Superior temporal gyrus (tissue), 1 donor: ENCODE measurements at regions not wholly inside any gene's neighbourhood (a gene's known extent, or its start where the extent isn't known, plus 50 kb on each side); places are given as distances from the start of the nearest gene placed in this dataset.
"Not testable (repeated sequence)": the region's sequence is repeated elsewhere in the genome, so short reads cannot be mapped to it uniquely, and the experiment has no call there.

Experiments used
- DNase-seq: peaks from one replicate; pipeline ENCODE4 v3.0.0-alpha.2; 2016; ENCODE audit errors: extremely low spot score

GRCh38 chr3:125822175-125822574, 146.8 kb upstream of the ROPN1B start:
- not testable (repeated sequence) for DNase-seq

DNA sequence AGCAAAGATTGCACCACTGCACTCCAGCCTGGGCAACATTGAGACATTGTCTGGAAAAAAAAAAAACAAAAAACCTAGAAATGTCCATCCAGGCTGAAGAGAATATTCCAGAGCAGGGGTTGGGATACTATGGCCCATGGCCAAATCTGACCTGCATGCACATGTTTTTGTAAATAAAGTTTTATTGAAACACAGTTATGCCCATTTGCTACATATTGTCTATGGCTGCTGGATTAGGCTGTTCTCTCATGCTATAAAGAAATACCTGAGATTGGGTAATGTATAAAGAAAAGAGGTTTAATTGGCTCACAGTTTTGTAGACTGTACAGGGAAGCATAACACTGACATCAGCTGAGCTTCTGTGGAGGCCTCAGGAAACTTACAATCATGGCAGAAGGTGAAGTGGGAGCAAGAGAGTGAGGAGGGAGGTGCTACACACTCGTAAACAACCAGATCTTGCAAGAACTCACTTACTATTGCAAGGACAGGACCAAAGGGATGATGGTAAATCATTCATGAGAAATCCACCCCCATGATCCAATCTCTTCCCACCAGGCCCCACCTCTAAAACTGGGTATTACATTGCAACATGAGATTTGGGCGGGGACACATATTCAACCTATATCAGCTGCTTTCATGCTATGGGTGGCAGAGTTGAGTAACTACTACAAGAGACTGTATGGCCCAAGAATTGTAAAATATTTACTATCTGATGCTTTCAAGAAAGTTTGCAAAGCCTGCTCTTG, 137.8 kb upstream of the ROPN1B start:
- DNase-seq: not testable (repeated sequence)

- not testable (repeated sequence) for DNase-seq
Observed at GRCh38 chr3:125835562-125835961, 133.4 kb upstream of the ROPN1B start.

DNA sequence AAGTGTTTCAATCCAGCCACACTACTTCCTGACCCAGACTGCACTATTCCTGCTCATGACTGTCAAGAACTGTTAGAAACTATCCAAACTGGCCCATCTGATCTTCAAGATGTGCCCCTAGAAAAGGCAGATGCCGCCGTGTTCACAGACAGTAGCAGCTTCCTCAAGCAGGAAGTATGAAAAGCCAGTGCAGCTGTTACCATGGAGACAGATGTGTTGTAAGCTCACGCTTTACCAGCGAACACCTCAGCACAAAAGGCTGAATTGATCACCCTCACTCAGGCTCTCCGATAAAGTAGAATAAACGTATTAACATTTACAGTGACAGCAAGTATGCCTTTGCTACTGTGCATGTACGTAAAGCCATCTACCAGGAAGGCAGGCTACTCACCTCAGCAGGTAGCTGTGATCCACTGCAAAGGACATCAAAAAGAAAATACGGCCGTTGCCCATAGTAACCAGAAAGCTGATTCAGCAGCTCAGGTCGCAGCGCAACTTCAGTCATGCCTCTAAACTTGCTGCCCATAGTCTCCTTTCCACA, 132.9 kb upstream of the ROPN1B start:
- DNase-seq: not testable (repeated sequence)

GRCh38 chr3:125836786-125837185, 132.2 kb upstream of the ROPN1B start:
- DNase-seq: not testable (repeated sequence)

DNA sequence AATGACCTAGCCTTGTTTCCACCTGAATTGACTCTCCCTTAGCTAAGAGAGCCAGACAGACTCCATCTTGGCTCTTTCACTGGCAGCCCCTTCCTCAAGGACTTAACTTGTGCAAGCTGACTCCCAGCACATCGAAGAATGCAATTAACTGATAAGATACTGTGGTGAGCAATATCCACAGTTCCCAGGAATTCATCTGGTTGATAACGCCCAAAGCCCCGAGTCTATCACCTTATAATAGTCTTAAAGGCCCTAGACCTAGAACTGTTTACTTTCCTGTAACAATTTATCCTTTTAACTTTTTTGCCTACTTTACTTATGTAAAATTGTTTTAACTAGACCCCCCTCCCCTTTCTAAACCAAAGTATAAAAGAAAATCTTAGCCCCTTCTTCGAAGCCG, 130.1 kb upstream of the ROPN1B start:
- DNase-seq: not testable (repeated sequence)

DNA sequence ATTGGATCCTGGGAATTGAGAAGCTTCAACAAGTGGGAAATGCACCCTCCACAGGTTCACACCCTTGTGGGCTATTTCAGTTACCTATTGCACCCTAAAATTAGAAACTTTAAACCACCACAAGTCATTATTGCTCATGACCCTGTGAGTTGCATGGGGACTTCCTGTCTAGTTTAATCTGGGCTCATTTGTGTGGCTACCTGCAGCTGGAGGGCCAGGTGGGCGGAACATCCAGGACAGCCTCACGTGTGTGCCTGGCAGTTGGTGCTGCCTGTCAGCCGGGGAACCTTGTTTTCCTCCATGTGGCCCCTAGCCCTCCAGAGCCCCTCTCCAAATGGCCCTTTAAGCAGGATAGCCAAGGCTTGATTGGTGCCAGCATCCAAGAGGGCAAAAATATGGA, 128.5 kb upstream of the ROPN1B start:
- not testable (repeated sequence) for DNase-seq

- not testable (repeated sequence) for DNase-seq
Observed at GRCh38 chr3:125847966-125848365, 121.0 kb upstream of the ROPN1B start.

GRCh38 chr3:125855006-125855405, 114.0 kb upstream of the ROPN1B start:
- not testable (repeated sequence) for DNase-seq

DNA sequence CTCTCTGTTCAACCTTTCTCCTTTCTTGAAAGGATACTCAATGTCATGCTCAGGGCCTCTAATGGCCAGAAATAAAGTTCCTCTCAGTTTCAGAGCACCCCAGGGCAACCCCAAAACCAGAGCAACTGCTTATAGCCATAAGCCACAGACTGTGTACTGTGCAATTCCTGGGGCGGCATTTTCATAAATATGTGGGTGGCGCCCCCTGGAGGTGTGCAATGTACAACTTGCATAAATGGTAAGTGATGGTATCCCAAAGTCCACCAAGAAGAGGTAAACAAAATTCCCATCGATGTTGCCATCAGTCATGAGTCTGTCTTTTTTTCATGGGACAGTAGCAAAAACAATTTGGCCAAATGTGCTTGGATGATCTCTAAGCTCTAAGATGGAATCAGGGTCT, 108.4 kb upstream of the ROPN1B start:
- not testable (repeated sequence) for DNase-seq

DNA sequence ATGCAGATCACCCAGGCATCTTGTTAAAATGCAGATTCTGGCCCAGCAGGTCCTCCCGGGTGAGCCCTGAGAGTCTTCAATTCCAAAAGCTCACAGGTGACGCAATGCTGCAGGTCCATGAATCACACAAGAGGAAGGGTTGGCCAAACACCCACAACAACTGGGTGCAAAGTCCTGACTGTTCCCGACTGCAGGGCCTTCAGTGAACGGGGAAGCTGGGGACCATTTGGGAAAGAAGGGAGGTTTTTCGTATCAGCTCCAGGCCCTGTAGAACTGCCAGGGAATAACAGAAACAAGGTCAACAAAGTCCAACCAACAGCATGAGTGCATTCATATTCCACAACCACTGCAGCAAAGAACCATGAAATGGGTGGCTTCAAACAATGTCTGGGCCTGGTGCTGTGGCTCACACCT, 106.1 kb upstream of the ROPN1B start:
- not testable (repeated sequence) for DNase-seq

DNA sequence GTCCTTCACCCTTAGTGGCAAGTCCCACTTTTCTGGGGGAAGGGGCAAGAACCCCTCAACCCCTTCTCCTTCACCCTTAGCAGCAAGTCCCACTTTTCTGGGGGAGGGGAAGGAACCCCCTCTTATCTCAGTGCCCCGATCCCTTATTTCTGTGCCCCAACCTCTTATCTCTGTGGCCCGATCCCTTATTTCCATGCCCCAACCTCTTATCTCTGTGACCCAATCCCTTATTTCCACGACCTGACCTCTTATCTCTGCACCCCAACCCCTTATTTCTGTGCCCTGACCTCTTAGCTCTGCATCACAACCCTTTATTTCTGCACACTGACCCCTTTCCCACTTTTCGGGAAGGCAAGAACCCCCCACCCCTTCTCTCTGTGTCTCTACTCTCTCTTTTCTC, 104.4 kb upstream of the ROPN1B start:
- DNase-seq: not testable (repeated sequence)

GRCh38 chr3:125886006-125886405, 83.0 kb upstream of the ROPN1B start:
- DNase-seq: peak; percentile 75

- not testable (repeated sequence) for DNase-seq
Observed at GRCh38 chr3:125899181-125899580, 69.8 kb upstream of the ROPN1B start.

DNA sequence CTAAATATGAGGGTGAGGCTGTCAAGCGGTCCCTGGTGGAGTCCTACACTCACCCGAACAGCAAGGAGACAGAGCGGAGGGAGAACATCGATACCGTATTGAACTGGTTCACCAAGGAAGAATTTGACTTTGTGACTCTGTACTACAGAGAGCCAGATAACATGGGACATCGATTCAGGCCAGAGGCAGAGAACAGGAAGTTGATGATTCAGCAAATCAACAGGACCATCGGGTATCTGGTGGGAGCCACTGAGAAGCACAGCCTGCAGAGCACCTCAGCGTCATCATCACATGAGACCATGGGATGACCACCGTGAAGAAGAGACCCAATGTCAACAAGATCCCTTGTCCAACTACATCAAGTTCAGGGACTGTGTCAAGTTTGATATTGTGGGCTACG, 67.5 kb upstream of the ROPN1B start:
- DNase-seq: not testable (repeated sequence)

DNA sequence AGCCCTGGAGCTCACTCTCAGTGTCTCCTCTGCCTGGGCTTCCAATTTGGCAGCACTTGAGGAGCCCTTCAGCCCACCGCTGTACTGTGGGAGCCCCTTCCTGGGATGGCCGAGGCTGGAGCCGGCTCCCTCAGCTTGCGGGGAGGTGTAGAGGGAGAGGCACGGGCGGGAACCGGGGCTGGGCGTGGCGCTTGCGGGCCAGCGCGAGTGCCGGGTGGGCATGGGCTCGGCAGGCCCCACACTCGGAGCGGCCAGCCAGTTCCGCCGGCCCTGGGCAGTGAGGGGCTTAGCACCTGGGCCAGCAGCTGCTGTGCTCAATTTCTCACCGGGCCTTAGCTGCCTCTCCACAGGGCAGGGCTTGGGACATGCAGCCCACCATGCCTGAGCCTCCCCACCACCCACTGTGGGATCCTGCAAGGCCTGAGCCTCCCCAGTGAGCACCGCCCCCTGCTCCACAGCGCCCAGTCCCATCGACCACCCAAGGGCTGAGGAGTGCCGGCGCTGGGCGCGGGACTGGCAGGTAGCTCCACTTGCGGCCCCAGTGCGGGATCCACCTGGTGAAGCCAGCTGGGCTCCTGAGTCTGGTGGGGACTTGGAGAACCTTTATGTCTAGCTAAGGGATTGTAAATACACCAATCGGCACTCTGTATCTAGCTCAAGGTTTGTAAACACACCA, 65.1 kb upstream of the ROPN1B start:
- not testable (repeated sequence) for DNase-seq

DNA sequence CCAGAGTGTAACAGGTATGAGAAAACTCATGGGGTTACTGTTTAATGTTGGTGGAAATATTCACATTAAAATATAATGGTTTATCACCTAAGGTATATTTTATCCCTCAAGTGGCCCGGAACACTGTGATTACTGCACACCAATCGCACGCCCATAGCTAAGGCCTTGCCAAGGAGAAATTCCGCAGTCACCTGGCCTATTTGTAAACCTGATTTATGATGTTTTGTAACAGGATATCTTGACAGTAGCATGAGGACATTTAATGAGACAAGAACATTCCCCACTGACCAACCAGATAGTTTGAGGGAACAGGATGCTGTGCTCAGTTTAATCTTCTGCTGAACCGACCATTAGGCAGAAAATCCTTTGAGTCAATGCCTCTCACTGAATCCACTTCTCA, 61.7 kb upstream of the ROPN1B start:
- not testable (repeated sequence) for DNase-seq

DNA sequence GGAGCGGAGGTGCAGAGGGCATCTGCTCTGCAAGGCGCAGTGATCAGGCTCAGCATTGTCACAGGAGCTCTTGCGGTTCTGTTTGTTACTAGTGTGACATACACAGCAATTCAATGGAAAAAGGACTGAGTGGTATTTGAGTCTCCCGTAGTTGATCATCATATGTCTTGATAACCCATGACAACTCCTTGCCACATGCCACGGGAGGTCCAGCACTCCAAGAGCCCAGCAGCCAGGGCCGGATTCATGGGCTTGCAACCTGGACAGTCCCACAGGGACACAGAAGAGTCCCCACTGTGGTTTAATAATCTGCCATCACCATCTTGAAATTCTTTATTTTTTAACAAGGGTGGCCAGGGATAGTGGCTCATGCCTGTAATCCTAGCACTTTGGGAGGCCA, 58.1 kb upstream of the ROPN1B start:
- DNase-seq: not testable (repeated sequence)

DNA sequence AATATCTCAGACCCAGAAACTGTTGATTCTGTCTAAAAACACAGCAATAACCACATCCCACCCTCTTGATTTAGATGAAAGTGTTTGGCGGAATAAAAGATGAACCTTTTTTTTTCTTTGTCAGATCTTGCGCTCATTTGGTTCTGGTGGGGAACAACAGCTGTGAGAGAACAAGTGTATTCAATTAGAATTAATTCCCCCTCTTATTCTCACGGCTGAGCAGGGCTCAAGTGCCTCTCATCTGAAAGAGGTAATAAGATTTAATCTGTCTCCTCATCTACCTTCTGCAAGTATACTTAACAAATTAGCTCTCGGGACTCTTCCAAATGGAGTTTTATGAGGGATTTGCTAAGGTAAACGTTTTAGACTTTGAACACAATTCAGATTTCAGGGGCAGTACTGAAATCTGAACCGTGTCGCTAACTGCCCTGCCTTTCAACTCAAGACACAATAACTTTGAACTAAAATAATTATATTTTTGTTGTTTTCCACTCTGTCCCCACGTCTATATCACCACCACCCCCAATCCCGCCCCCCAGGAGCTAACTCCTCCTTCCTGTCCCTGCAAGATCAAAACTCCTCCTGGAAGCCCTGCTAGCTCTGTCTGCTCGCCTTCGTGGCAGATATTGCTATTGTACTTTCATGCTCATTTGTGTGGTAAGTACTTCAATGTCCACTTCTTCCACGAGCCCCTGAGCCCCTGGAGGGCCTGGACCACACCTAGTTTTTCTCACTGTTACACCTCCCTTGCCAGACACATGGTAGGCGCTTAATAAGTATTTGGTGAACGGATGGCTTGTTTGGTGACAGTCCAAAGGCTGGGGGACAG, 54.2 kb upstream of the ROPN1B start:
- DNase-seq: not testable (repeated sequence)

- DNase-seq: not testable (repeated sequence)
Observed at GRCh38 chr3:125915437-125915787, 53.6 kb upstream of the ROPN1B start.

DNA sequence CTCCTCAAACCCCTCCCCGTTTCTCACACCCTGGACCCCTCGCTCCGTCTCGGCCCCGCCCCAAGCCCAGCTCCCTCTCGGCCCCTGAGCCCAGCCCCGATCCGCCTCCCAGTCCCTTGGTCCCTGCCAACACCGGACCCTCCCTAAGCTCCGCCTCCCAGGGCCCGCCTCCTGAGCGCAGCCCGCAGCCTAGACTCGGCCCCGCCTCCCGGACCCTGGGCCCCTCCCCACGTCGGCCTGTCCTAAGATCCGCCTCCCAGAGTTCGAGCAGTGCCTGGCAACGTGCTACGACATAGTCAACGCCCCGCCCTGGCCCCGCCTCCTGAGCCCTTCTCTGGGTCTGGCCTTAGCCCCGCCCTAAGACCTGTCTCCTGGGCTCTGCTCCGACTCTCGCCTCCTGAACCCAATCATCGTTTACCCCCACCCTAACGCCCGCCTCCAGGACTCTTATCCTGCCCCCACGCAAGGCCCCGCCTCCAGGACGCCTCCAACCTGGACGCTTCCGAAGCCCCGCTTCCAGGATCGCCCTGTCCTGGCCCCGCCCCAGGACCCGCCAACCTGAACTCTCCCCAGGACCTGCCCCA, 53.1 kb upstream of the ROPN1B start:
- peak; percentile 96 for DNase-seq
